Panc1 (cell line): ENCODE measurements at regions not wholly inside any gene's neighbourhood (a gene's known extent, or its start where the extent isn't known, plus 50 kb on each side); places are given as distances from the start of the nearest gene placed in this dataset.
"Not testable (repeated sequence)": the region's sequence is repeated elsewhere in the genome, so short reads cannot be mapped to it uniquely, and the experiment has no call there.

Experiments
- ATAC-seq: fragments of 200-7000 bp; cut with Tn5 transposase; 2 replicates; pipeline ENCODE4 v1.9.1; 2020; ENCODE audit warnings: mild to moderate bottlenecking, moderate library complexity
- BruUV-seq: library from RNA; stranded (reverse); fragments of 400-500 nt; replicated peaks from 2 replicates; lab custom pipeline; 2021; lab: Mats Ljungman, UMichigan
- CTCF ChIA-PET: fragments of 300-600 bp; sonication (Branson Sonifier 250); formaldehyde crosslinking; loops from one replicate; lab custom pipeline; 2022; ENCODE audit warnings: antibody characterized with exemption; lab: Charles Lee
- POLR2A ChIA-PET: fragments of 300-600 bp; sonication (Branson Sonifier 250); formaldehyde crosslinking; loops from one replicate; lab custom pipeline; 2022; ENCODE audit warnings: antibody characterized with exemption; lab: Charles Lee
- DNase-seq: peaks from one replicate; pipeline ENCODE4 v3.0.0-alpha.2; 2010; ENCODE audit warnings: low read depth, low spot score
- H3K27ac ChIP-seq: 2 replicates; pipeline ENCODE4 v1.5.1; 2011; ENCODE audit warnings: mild to moderate bottlenecking, low read length, inconsistent platforms
- H3K27me3 ChIP-seq: fragments of 200-500 bp; sonication (Bioruptor generic); 2 replicates; pipeline ENCODE4 v1.6.0; 2014; ENCODE audit warnings: low read length, inconsistent platforms; ENCODE audit not compliant: control insufficient read depth, insufficient read depth
- H3K36me3 ChIP-seq: fragments of 200-500 bp; sonication (Bioruptor generic); 2 replicates; pipeline ENCODE4 v1.5.1; 2014; ENCODE audit warnings: inconsistent platforms, mild to moderate bottlenecking, low read length, moderate library complexity; ENCODE audit not compliant: control insufficient read depth, insufficient read depth
- H3K4me1 ChIP-seq: 2 replicates; pipeline ENCODE4 v1.5.1; 2011; ENCODE audit warnings: inconsistent platforms, mild to moderate bottlenecking, low read length, moderate library complexity; ENCODE audit not compliant: control insufficient read depth, insufficient read depth
- H3K4me3 ChIP-seq, 2 experiments: 2 replicates each; pipeline ENCODE4 v1.5.1; 2011 to 2012; ENCODE audit warnings: low read depth in 2 of 2, low read length in 2 of 2, mild to moderate bottlenecking in 2 of 2, inconsistent platforms in 1 of 2, moderate library complexity in 1 of 2
- H3K9me3 ChIP-seq: fragments of 200-500 bp; sonication (Bioruptor generic); 2 replicates; pipeline ENCODE4 v1.5.1; 2014; ENCODE audit warnings: low read depth, mild to moderate bottlenecking, inconsistent platforms, low read length, moderate library complexity; ENCODE audit not compliant: control insufficient read depth, insufficient read depth
- CTCF ChIP-seq: fragments of 450-650 bp; IDR thresholded peaks from 2 replicates; pipeline ENCODE4 v1.5.1; 2017; ENCODE audit warnings: mild to moderate bottlenecking
- POLR2AphosphoS5 ChIP-seq: IDR thresholded peaks from 2 replicates; pipeline ENCODE4 v1.6.1; 2012; ENCODE audit warnings: mild to moderate bottlenecking, low read depth, low read length, moderate library complexity
- REST ChIP-seq, 2 experiments: IDR thresholded peaks; 2 replicates each; pipeline ENCODE4 v1.6.1; 2011 to 2012; ENCODE audit warnings: low read depth in 2 of 2, control low read depth in 1 of 2, low read length in 1 of 2, mild to moderate bottlenecking in 1 of 2, moderate library complexity in 1 of 2; ENCODE audit not compliant: insufficient read depth in 1 of 2
- SIN3A ChIP-seq: IDR thresholded peaks from 2 replicates; pipeline ENCODE4 v1.6.1; 2012; ENCODE audit warnings: low read depth, mild to moderate bottlenecking, low read length, moderate library complexity, borderline replicate concordance; ENCODE audit not compliant: insufficient read depth
- TCF7L2 ChIP-seq: IDR thresholded peaks from 2 replicates; pipeline ENCODE4 v1.6.1; 2011; ENCODE audit warnings: mild to moderate bottlenecking, low read depth, low read length, inconsistent platforms
- in situ Hi-C: cut with HindIII; loops from 2 replicates; pipeline ENCODE4 v1.10.0; 2016; ENCODE audit warnings: low sequenced_read_pairs, low pct_unique_long_range_greater_than_20kb
- intact Hi-C: fragments of 100-400 bp; cut with micrococcal nuclease; formaldehyde crosslinking; loops from one replicate; pipeline ENCODE4 v1.10.0; 2022; ENCODE audit not compliant: unreplicated experiment

GRCh38 chrX:137882960-137883359, 317.0 kb downstream of the ZIC3 start:
- intact Hi-C loops (no loop called here), in situ Hi-C loops (no loop called here)
- DNase-seq, result no peak
- ATAC-seq, result no peak
- no TSS peak for BruUV-seq
- ChIA-PET CTCF (no interaction called here), POLR2A (no interaction called here)
- Histone ChIP-seq H3K36me3 (no peaks in the 10 kb centered on the region), H3K27ac (no peak overlapping the region), H3K4me1 (no peaks in the 10 kb centered on the region), H3K27me3 (no peaks in the 10 kb centered on the region), H3K4me3 (no peak overlapping the region), H3K9me3 (no peaks in the 10 kb centered on the region)
- TF ChIP-seq CTCF (no peak), REST (IDR thresholded peaks at IDR 0.05; ENCODE audit: insufficient read depth in 1 of 2, low read depth in 2 of 2, low read length in 1 of 2) (no peak)

- CTCF ChIA-PET, ATAC-seq, H3K36me3 ChIP-seq, H3K9me3 ChIP-seq, H3K4me3 ChIP-seq, in situ Hi-C loops, intact Hi-C loops, POLR2A ChIA-PET, BruUV-seq, H3K27ac ChIP-seq, DNase-seq, H3K27me3 ChIP-seq, H3K4me1 ChIP-seq: not testable (repeated sequence)
Measured at GRCh38 chrX:137884813-137885212, 318.9 kb downstream of the ZIC3 start.

GRCh38 chrX:137891431-137891830, 325.5 kb downstream of the ZIC3 start:
- Histone ChIP-seq H3K9me3 (no peaks in the 10 kb centered on the region), H3K27me3 (no peaks in the 10 kb centered on the region), H3K27ac (no peak overlapping the region), H3K4me3 (no peak overlapping the region), H3K4me1 (no peaks in the 10 kb centered on the region), H3K36me3 (no peaks in the 10 kb centered on the region)
- intact Hi-C loops (no loop called here), in situ Hi-C loops (no loop called here)
- ChIA-PET CTCF (no interaction called here), POLR2A (no interaction called here)
- DNase-seq (no peak), ATAC-seq (no peak)
- BruUV-seq, result no TSS peak
- TF ChIP-seq TCF7L2 (no peak), CTCF (no peak), REST (IDR thresholded peaks at IDR 0.05; ENCODE audit: insufficient read depth in 1 of 2, low read depth in 2 of 2, low read length in 1 of 2) (no peak), SIN3A (no peak), POLR2AphosphoS5 (no peak)
